Sigmoid colon (tissue), 6 donors: ENCODE measurements at regions not wholly inside any gene's neighbourhood (a gene's known extent, or its start where the extent isn't known, plus 50 kb on each side); places are given as distances from the start of the nearest gene placed in this dataset.

Source experiments
- DNase-seq: peaks from one replicate; pipeline ENCODE4 v3.0.0-alpha.2; 2019
- H3K27ac ChIP-seq, 4 donors: fragments of 200-600 bp; sonication (generic); one replicate each; pipeline ENCODE4 v1.5.1; 2016 to 2019; ENCODE audit warnings: mild to moderate bottlenecking in 1 of 4
- H3K27me3 ChIP-seq, 3 donors: fragments of 200-600 bp; sonication (generic); one replicate each; pipeline ENCODE4 v1.5.1; 2019; ENCODE audit warnings: mild to moderate bottlenecking in 1 of 3
- H3K36me3 ChIP-seq, 4 donors: fragments of 200-600 bp; sonication (generic); one replicate each; pipeline ENCODE4 v1.5.1; 2016 to 2019
- H3K4me1 ChIP-seq, 4 donors: fragments of 200-600 bp; sonication (generic); one replicate each; pipeline ENCODE4 v1.5.1; 2017 to 2019
- H3K4me3 ChIP-seq, 4 donors: fragments of 200-600 bp; sonication (generic); one replicate each; pipeline ENCODE4 v1.5.1; 2017 to 2019; ENCODE audit warnings: mild to moderate bottlenecking in 2 of 4, moderate library complexity in 1 of 4
- H3K9me3 ChIP-seq, 4 donors: fragments of 200-600 bp in 3 of 4; sonication (generic) in 3 of 4; one replicate each; pipeline versions ENCODE4 v1.5.1 to v1.6.1; 2013 to 2019
- CTCF ChIP-seq, 4 experiments: fragments of 450-650 bp in 3 of 4; fragments of 200-600 bp in 1 of 4; IDR thresholded peaks; one replicate each; pipeline ENCODE4 v1.5.1; 2016 to 2019; ENCODE audit warnings: antibody characterized with exemption in 4 of 4, mild to moderate bottlenecking in 3 of 4, moderate library complexity in 2 of 4
- EP300 ChIP-seq, 4 donors: sonication (generic); formaldehyde crosslinking; IDR thresholded peaks; one replicate each; pipeline ENCODE4 v1.6.1; 2017; ENCODE audit warnings: antibody characterized with exemption in 4 of 4
- POLR2A ChIP-seq, 2 donors: fragments of 450-650 bp; IDR thresholded peaks; one replicate each; pipeline ENCODE4 v1.6.1; 2016; ENCODE audit warnings: antibody characterized with exemption in 2 of 2, mild to moderate bottlenecking in 2 of 2, moderate library complexity in 2 of 2
- POLR2AphosphoS5 ChIP-seq, 4 donors: sonication (generic); formaldehyde crosslinking; IDR thresholded peaks; one replicate each; pipeline ENCODE4 v1.6.1; 2017; ENCODE audit warnings: antibody characterized with exemption in 4 of 4
- WGBS, 2 donors: extraction: QIAGEN DNeasy Blood & Tissue Kit; methylation state at CpG; one replicate each; pipeline ENCODE4 v1.1.7; 2013; 5-methylcytosine and 5-hydroxymethylcytosine counted together
- intact Hi-C: fragments of 100-400 bp; cut with DNase I; formaldehyde crosslinking; loops from one replicate; pipeline ENCODE4 v1.15.1; 2023
- donor health status: healthy with polysubstance abuse.
- donor health status: healthy.

- H3K4me3 ChIP-seq = no peak overlapping the region
- no peak for DNase-seq
- TF ChIP-seq POLR2AphosphoS5 (IDR thresholded peaks at IDR 0.05) (no peak), CTCF (IDR thresholded peaks at IDR 0.05) (no peak), EP300 (IDR thresholded peaks at IDR 0.05) (no peak), POLR2A (IDR thresholded peaks at IDR 0.05) (no peak)
- no peaks in the 10 kb centered on the region for H3K4me1 ChIP-seq
- intact Hi-C loops = no loop called here
- no peaks in the 10 kb centered on the region for H3K27me3 ChIP-seq
- peaks cover 0 to 23% (median 6%) of the 10 kb centered on the region in 4 donors for H3K9me3 ChIP-seq
- H3K27ac ChIP-seq = no peak overlapping the region
- no peaks in the 10 kb centered on the region for H3K36me3 ChIP-seq
- WGBS, 2 donors = 88 to 93% methylated on average over 9 of the region's 9 CpGs
Measured at GRCh38 chr7:57198801-57199200, 66.6 kb upstream of the ZNF479 start.

- no peaks in the 10 kb centered on the region for H3K36me3 ChIP-seq
- H3K4me3 ChIP-seq = no peak overlapping the region
- no peak overlapping the region for H3K27ac ChIP-seq
- DNase-seq = no peak
- intact Hi-C loops = no loop called here
- TF ChIP-seq CTCF (IDR thresholded peaks at IDR 0.05) (no peak), POLR2A (IDR thresholded peaks at IDR 0.05) (no peak), POLR2AphosphoS5 (IDR thresholded peaks at IDR 0.05) (no peak), EP300 (IDR thresholded peaks at IDR 0.05) (no peak)
- H3K9me3 ChIP-seq = peaks cover 0 to 24% (median 6%) of the 10 kb centered on the region in 4 donors
- H3K27me3 ChIP-seq = no peaks in the 10 kb centered on the region
- WGBS, 2 donors = 88 to 92% methylated on average over 7 of the region's 7 CpGs
- H3K4me1 ChIP-seq = no peaks in the 10 kb centered on the region
Measured at GRCh38 chr7:57199252-57199651, 67.0 kb upstream of the ZNF479 start.

- Histone ChIP-seq H3K27ac (no peak overlapping the region), H3K36me3 (no peaks in the 10 kb centered on the region), H3K27me3 (no peaks in the 10 kb centered on the region), H3K4me1 (no peaks in the 10 kb centered on the region), H3K9me3 (peaks cover 0 to 30% (median 6%) of the 10 kb centered on the region in 4 donors), H3K4me3 (no peak overlapping the region)
- no peak for DNase-seq
- 91 to 92% methylated on average over 14 of the region's 14 CpGs for WGBS, 2 donors
- TF ChIP-seq POLR2AphosphoS5 (IDR thresholded peaks at IDR 0.05) = no peak
- TF ChIP-seq CTCF (IDR thresholded peaks at IDR 0.05) = no peak
- TF ChIP-seq POLR2A (IDR thresholded peaks at IDR 0.05) = no peak
- TF ChIP-seq EP300 (IDR thresholded peaks at IDR 0.05) = no peak
- intact Hi-C loops = no loop called here
Measured at GRCh38 chr7:57201021-57201894, 69.0 kb upstream of the ZNF479 start.

- Histone ChIP-seq H3K27me3 (no peaks in the 10 kb centered on the region), H3K4me1 (no peaks in the 10 kb centered on the region), H3K36me3 (no peaks in the 10 kb centered on the region), H3K4me3 (no peak overlapping the region), H3K27ac (no peak overlapping the region), H3K9me3 (peaks cover 0 to 33% (median 6%) of the 10 kb centered on the region in 4 donors)
- TF ChIP-seq POLR2A (IDR thresholded peaks at IDR 0.05) (no peak), CTCF (IDR thresholded peaks at IDR 0.05) (no peak), POLR2AphosphoS5 (IDR thresholded peaks at IDR 0.05) (no peak), EP300 (IDR thresholded peaks at IDR 0.05) (no peak)
- 90 to 93% methylated on average over 7 of the region's 7 CpGs for WGBS, 2 donors
- intact Hi-C loops = no loop called here
- no peak for DNase-seq
Measured at GRCh38 chr7:57201895-57202210, 69.6 kb upstream of the ZNF479 start.
